Cardiac muscle cell (in vitro differentiated cells and primary cell): ENCODE measurements at regions not wholly inside any gene's neighbourhood (a gene's known extent, or its start where the extent isn't known, plus 50 kb on each side); places are given as distances from the start of the nearest gene placed in this dataset.
A peak's percentile ranks its signal among the peaks of the same experiment; 100 is the strongest.

Source experiments
- DNase-seq, 2 donors: peaks; one replicate each; pipeline versions ENCODE4 v3.0.0 to v3.0.0-alpha.2; 2010 to 2017; ENCODE audit warnings: low read depth in 1 of 2, low spot score in 1 of 2
- H3K27ac ChIP-seq: fragments of 200-600 bp; sonication (generic); 2 replicates; pipeline ENCODE4 v1.5.1; 2016
- H3K27me3 ChIP-seq: fragments of 200-600 bp; sonication (generic); 2 replicates; pipeline ENCODE4 v1.6.0; 2016; ENCODE audit warnings: control low read depth
- H3K36me3 ChIP-seq: fragments of 200-600 bp; sonication (generic); 2 replicates; pipeline ENCODE4 v1.5.1; 2016; ENCODE audit warnings: control low read depth
- H3K4me1 ChIP-seq: fragments of 200-600 bp; sonication (generic); 2 replicates; pipeline ENCODE4 v1.8.1; 2017; ENCODE audit warnings: low read depth, mild to moderate bottlenecking, mixed run types
- H3K4me3 ChIP-seq: fragments of 200-600 bp; sonication (generic); 2 replicates; pipeline ENCODE4 v1.5.1; 2016; ENCODE audit warnings: mild to moderate bottlenecking
- H3K9me3 ChIP-seq: fragments of 200-600 bp; sonication (generic); 2 replicates; pipeline ENCODE4 v1.5.1; 2017; ENCODE audit warnings: low read depth, mild to moderate bottlenecking, control low read depth
- CTCF ChIP-seq: IDR thresholded peaks from 2 replicates; pipeline ENCODE4 v1.5.1; 2012; ENCODE audit warnings: low read depth, mild to moderate bottlenecking, low read length

- Histone ChIP-seq H3K9me3 (no peaks in the 10 kb centered on the region), H3K27me3 (no peaks in the 10 kb centered on the region), H3K4me1 (peaks cover 1% of the 10 kb centered on the region), H3K36me3 (no peaks in the 10 kb centered on the region), H3K27ac (no peak overlapping the region), H3K4me3 (no peak overlapping the region)
- no peak for DNase-seq
- no peak for TF ChIP-seq CTCF
Measured at GRCh38 chr6:79416931-79417330, 120.3 kb downstream of the LCA5 start.

GRCh38 chr6:79413562-79414002, 123.6 kb downstream of the LCA5 start:
- TF ChIP-seq CTCF = no peak
- H3K9me3 ChIP-seq = no peaks in the 10 kb centered on the region
- no peaks in the 10 kb centered on the region for H3K27me3 ChIP-seq
- no peak overlapping the region for H3K27ac ChIP-seq
- H3K36me3 ChIP-seq = no peaks in the 10 kb centered on the region
- no peak overlapping the region for H3K4me3 ChIP-seq
- peak in 1 of 2 donors; percentile 83 for DNase-seq
- peaks cover 5% of the 10 kb centered on the region for H3K4me1 ChIP-seq

GRCh38 chr6:79410806-79411205, 126.4 kb downstream of the LCA5 start:
- Histone ChIP-seq H3K4me1 (peaks cover 5% of the 10 kb centered on the region), H3K9me3 (no peaks in the 10 kb centered on the region), H3K36me3 (no peaks in the 10 kb centered on the region), H3K27me3 (no peaks in the 10 kb centered on the region), H3K27ac (no peak overlapping the region), H3K4me3 (no peak overlapping the region)
- no peak for TF ChIP-seq CTCF
- no peak for DNase-seq

- TF ChIP-seq CTCF = no peak
Measured at GRCh38 chr6:79408256-79408974, 128.8 kb downstream of the LCA5 start.

GRCh38 chr6:79404677-79405076, 132.6 kb downstream of the LCA5 start:
- no peak for TF ChIP-seq CTCF
- Histone ChIP-seq H3K4me3 (no peak overlapping the region), H3K9me3 (no peaks in the 10 kb centered on the region), H3K27me3 (no peaks in the 10 kb centered on the region), H3K4me1 (no peaks in the 10 kb centered on the region), H3K27ac (no peak overlapping the region), H3K36me3 (no peaks in the 10 kb centered on the region)
- no peak for DNase-seq

More at GRCh38 chr6:79408256-79408974, 128.8 kb downstream of the LCA5 start:
- peaks cover 5% of the 10 kb centered on the region for H3K4me1 ChIP-seq
- no peaks in the 10 kb centered on the region for H3K27me3 ChIP-seq
- no peak overlapping the region for H3K27ac ChIP-seq
- no peaks in the 10 kb centered on the region for H3K36me3 ChIP-seq
- DNase-seq = no peak
- no peak overlapping the region for H3K4me3 ChIP-seq
- no peaks in the 10 kb centered on the region for H3K9me3 ChIP-seq
